ENCODE measurements at regions not wholly inside any gene's neighbourhood (a gene's known extent, or its start where the extent isn't known, plus 50 kb on each side); places are given as distances from the start of the nearest gene placed in this dataset.

DNA sequence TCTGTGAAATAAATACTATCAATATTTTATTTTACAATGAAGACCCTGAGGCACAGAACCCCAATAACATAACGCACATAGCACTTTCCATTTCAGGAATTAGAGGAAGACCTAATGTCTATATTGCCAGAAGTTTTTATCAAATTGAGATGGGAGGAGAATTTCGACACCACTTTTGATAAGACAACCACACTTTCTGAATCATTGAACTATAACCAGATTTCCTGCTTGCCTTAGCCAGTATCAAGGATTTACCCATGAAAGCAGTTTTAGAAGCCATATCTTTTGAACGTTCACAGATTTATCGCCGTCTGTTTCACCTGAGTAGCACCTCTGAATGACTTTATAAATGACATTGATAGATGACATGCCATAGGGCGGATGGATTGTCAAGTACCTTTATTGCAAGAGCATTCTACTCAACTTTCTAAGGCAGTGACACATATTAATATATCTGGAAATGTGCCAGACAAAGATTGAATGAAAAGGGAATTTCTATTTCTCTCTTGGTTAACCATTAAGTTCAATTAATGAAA is 768.4 kb downstream of the LTN1 start:
- H3K79me2 ChIP-seq (replicated peaks; ENCODE audit: insufficient read depth): no peaks in the 10 kb centered on the region
- Mint-ChIP-seq H3K27me3 (ENCODE audit: insufficient read depth, low read depth, poor library complexity) (peaks cover 3% of the 10 kb centered on the region), H3K27ac (no peak overlapping the region), H3K4me3 (no peak overlapping the region), H3K36me3 (ENCODE audit: low read depth) (no peaks in the 10 kb centered on the region), H3K9me3 (no peaks in the 10 kb centered on the region), H3K4me1 (peaks cover 3% of the 10 kb centered on the region; the same call in 2 of the 3 replicates)
- no peaks in the 10 kb centered on the region for H3K27me3 ChIP-seq (ENCODE audit: insufficient read depth)
- no peaks in the 10 kb centered on the region for H3K36me3 ChIP-seq (ENCODE audit: insufficient read depth)
- no peak overlapping the region for H2AFZ ChIP-seq
- no peaks in the 10 kb centered on the region for H4K20me1 ChIP-seq (replicated peaks; ENCODE audit: insufficient read depth)
- H3K27ac ChIP-seq (ENCODE audit: low read depth): no peak overlapping the region
- H3F3A ChIP-seq (replicated peaks; ENCODE audit: low read depth): no peaks in the 10 kb centered on the region
- DNase-seq (ENCODE audit: low spot score): no peak
- no peak overlapping the region for H3K4me3 ChIP-seq
- TF ChIP-seq JUNB (IDR thresholded peaks at IDR 0.05; ENCODE audit: unreplicated experiment) (no peak), ZNF331 (CRISPR knock-in tag; IDR thresholded peaks at IDR 0.05; ENCODE audit: low read depth) (no peak), CREB1 (CRISPR knock-in tag; IDR thresholded peaks at IDR 0.05; ENCODE audit: low read depth) (no peak), POLR2AphosphoS5 (IDR thresholded peaks at IDR 0.05; ENCODE audit: low read depth) (no peak), STAT1 (IDR thresholded peaks at IDR 0.05; ENCODE audit: unreplicated experiment) (no peak), NANOG (IDR thresholded peaks at IDR 0.05; ENCODE audit: borderline replicate concordance) (no peak), EZH2phosphoT487 (IDR thresholded peaks at IDR 0.05; ENCODE audit: unreplicated experiment) (no peak), EZH2 (IDR thresholded peaks at IDR 0.05; ENCODE audit: low read depth, unreplicated experiment) (no peak)
- TF ChIP-seq, protein P1, sequence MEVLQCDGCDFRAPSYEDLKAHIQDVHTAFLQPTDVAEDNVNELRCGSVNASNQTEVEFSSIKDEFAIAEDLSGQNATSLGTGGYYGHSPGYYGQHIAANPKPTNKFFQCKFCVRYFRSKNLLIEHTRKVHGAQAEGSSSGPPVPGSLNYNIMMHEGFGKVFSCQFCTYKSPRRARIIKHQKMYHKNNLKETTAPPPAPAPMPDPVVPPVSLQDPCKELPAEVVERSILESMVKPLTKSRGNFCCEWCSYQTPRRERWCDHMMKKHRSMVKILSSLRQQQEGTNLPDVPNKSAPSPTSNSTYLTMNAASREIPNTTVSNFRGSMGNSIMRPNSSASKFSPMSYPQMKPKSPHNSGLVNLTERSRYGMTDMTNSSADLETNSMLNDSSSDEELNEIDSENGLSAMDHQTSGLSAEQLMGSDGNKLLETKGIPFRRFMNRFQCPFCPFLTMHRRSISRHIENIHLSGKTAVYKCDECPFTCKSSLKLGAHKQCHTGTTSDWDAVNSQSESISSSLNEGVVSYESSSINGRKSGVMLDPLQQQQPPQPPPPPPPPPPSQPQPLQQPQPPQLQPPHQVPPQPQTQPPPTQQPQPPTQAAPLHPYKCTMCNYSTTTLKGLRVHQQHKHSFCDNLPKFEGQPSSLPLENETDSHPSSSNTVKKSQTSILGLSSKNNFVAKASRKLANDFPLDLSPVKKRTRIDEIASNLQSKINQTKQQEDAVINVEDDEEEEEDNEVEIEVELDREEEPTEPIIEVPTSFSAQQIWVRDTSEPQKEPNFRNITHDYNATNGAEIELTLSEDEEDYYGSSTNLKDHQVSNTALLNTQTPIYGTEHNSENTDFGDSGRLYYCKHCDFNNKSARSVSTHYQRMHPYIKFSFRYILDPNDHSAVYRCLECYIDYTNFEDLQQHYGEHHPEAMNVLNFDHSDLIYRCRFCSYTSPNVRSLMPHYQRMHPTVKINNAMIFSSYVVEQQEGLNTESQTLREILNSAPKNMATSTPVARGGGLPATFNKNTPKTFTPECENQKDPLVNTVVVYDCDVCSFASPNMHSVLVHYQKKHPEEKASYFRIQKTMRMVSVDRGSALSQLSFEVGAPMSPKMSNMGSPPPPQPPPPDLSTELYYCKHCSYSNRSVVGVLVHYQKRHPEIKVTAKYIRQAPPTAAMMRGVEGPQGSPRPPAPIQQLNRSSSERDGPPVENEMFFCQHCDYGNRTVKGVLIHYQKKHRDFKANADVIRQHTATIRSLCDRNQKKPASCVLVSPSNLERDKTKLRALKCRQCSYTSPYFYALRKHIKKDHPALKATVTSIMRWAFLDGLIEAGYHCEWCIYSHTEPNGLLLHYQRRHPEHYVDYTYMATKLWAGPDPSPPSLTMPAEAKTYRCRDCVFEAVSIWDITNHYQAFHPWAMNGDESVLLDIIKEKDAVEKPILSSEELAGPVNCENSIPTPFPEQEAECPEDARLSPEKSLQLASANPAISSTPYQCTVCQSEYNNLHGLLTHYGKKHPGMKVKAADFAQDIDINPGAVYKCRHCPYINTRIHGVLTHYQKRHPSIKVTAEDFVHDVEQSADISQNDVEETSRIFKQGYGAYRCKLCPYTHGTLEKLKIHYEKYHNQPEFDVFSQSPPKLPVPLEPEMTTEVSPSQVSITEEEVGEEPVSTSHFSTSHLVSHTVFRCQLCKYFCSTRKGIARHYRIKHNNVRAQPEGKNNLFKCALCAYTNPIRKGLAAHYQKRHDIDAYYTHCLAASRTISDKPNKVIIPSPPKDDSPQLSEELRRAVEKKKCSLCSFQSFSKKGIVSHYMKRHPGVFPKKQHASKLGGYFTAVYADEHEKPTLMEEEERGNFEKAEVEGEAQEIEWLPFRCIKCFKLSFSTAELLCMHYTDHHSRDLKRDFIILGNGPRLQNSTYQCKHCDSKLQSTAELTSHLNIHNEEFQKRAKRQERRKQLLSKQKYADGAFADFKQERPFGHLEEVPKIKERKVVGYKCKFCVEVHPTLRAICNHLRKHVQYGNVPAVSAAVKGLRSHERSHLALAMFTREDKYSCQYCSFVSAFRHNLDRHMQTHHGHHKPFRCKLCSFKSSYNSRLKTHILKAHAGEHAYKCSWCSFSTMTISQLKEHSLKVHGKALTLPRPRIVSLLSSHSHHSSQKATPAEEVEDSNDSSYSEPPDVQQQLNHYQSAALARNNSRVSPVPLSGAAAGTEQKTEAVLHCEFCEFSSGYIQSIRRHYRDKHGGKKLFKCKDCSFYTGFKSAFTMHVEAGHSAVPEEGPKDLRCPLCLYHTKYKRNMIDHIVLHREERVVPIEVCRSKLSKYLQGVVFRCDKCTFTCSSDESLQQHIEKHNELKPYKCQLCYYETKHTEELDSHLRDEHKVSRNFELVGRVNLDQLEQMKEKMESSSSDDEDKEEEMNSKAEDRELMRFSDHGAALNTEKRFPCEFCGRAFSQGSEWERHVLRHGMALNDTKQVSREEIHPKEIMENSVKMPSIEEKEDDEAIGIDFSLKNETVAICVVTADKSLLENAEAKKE (CRISPR knock-in tag; IDR thresholded peaks at IDR 0.05): no peak
- TF ChIP-seq, protein P2, sequence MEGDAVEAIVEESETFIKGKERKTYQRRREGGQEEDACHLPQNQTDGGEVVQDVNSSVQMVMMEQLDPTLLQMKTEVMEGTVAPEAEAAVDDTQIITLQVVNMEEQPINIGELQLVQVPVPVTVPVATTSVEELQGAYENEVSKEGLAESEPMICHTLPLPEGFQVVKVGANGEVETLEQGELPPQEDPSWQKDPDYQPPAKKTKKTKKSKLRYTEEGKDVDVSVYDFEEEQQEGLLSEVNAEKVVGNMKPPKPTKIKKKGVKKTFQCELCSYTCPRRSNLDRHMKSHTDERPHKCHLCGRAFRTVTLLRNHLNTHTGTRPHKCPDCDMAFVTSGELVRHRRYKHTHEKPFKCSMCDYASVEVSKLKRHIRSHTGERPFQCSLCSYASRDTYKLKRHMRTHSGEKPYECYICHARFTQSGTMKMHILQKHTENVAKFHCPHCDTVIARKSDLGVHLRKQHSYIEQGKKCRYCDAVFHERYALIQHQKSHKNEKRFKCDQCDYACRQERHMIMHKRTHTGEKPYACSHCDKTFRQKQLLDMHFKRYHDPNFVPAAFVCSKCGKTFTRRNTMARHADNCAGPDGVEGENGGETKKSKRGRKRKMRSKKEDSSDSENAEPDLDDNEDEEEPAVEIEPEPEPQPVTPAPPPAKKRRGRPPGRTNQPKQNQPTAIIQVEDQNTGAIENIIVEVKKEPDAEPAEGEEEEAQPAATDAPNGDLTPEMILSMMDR (conservative IDR thresholded peaks at IDR 0.05; ENCODE audit: low read depth in 2 of 2): no peak
- no peaks in the 10 kb centered on the region; the same call in 1 of the 2 replicates for H3K4me1 ChIP-seq (ENCODE audit: insufficient read depth)
- no peak overlapping the region for H3K4me2 ChIP-seq
- H3K9me2 ChIP-seq (ENCODE audit: insufficient read depth): no peaks in the 10 kb centered on the region
- ATAC-seq: no peak

All from GM23338 (cell line).